ACHN (cell line): ENCODE measurements at regions not wholly inside any gene's neighbourhood (a gene's known extent, or its start where the extent isn't known, plus 50 kb on each side); places are given as distances from the start of the nearest gene placed in this dataset.
"Not testable (repeated sequence)": the region's sequence is repeated elsewhere in the genome, so short reads cannot be mapped to it uniquely, and the experiment has no call there.

Experiments
- DNase-seq: peaks from one replicate; pipeline ENCODE4 v3.0.0-alpha.2; 2015
- in situ Hi-C: cut with HindIII; loops from 2 replicates; pipeline ENCODE4 v1.10.0; 2017; ENCODE audit warnings: low sequenced_read_pairs, low pct_ligation_motif_present, low pct_unique_long_range_greater_than_20kb

DNA sequence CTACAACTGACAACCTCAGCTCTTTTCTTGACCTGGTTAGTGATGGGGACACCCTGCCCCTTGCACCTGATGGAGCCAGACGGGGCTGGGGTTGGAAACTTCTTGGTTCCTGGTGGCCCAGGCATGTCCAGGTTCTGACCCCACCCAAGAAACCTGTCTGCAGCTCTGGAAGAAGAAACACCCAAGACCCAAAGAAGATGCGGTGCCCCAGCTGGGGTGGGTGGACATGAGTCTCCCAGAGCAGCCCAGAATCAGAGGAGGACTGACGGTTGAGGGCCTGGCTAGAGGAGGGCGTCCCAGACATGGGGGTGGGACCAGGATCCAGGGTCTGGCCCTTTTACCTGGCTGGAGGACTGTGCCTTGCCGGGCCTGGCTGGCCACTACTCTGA, 202.4 kb downstream of the GLRX3 start:
- DNase-seq = no peak
- in situ Hi-C loops = no loop called here

DNA sequence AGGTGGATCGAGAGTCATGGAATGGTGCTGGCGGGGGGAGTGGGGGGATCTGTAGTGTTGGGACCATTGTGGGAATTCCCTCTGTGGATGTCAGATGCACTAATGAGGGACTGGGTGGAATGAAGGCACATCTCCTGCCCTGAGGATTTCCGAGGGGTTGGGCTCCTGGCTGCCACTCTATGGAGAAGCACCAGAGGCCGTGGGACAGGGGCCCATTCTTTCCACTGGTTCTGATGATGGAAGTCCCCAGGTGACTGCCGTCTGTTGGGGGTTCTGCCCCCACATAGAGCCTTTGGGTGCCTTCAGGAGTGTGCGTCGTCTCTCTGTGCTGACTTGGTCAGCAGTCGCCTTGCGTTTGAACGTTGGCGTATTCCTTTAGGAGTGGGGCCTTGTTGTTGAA, 202.9 kb downstream of the GLRX3 start:
- in situ Hi-C loops = no loop called here
- no peak for DNase-seq

DNA sequence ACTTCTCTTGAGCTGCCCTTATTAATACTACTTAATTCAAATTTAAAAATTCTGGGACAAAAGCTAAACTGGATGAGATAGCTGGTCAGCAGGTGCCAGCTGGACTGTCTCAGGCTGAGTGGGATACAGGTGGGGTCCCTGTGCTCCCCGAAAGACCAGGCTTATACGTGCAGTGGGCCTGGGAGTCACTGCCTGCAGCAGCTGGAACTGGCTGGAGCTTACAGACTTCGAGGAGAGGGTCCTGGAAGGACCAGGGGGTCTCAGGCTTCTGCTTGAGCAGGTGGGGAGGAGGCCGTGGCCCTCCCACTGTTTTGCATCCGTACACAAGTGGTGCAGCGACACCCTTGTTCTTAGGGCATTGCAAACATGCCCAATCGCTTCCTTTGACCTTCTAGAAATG, 203.7 kb downstream of the GLRX3 start:
- no peak for DNase-seq
- in situ Hi-C loops = no loop called here

DNA sequence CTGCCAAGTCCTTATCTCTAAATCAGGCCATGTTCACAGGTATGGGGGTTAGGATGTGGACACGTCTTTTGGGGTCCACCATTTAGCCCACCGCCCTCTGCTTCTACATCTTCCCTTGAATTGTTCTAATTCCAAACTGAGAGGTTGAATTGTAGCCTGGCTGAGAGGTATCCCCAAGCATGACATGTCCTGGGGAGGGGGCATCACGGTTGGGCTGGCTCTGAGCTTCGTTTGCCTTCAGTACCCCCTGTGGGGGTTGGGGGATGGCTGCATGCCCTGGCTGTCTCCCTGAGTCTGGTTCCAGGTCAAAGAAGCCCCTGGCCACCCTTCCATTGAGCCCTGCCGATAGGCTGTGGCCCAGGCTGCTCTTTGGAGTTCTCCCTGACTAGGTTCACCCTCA, 204.6 kb downstream of the GLRX3 start:
- in situ Hi-C loops = no loop called here

DNA sequence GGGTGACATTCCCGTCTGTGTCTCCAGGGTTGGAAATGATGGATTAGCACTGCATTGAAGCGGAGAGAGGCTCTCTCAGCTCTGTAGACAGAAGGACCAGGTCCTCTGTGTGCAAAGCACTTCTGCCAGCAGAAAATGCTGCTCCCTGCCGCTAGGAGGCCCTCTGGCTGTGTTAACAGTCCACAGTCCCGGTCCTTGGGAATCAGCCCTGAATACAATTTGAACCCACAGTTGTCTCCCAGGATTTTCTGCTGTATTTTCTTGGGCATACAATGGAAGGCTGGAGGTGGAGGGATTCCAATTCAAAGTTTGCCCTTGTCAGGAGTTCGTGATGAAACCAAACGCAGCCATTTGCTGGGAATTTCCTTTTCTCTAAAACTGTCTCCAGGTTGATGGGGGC, 205.2 kb downstream of the GLRX3 start:
- no peak for DNase-seq
- in situ Hi-C loops = no loop called here

More for the DNA sequence above, 204.6 kb downstream of the GLRX3 start:
- no peak for DNase-seq

DNA sequence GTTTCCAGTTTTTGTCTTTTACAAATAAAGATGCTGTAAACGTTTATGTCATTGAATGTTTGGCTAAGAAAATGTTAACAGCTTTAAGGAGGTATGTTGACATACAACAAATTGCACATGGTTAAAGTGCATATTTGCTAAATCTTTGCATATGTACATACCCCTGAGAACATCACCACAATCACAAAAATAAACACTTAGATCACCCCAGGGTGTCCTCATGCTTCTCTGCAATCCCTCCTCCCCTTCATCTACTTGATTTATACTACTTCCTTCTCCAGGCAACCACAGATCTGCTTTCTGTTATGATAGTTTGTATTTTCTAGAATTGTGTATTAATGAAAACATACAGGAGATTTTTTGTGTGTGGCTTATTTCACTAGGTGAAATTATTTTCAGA, 209.5 kb downstream of the GLRX3 start:
- in situ Hi-C loops = no loop called here
- no peak for DNase-seq

DNA sequence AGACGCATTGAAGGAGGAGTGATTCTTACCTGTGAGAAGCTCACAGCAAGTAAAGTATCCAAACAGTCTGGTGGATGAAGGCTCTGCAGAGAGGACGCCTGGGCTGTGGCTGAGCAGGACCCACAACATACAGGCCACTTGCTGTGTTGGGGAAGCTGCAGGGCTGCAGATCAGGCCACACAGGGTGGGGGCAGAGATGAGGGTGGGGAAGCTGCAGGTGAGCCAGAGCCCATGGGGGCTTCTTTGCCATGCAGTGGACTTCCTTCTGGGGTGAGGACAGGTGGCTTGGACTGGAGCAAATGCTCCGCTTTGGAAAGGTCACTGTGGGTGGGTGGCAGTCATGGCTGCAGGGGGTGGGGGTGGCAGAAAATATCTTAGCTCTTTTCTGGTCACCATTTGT, 214.8 kb downstream of the GLRX3 start:
- DNase-seq = no peak
- in situ Hi-C loops = no loop called here

DNA sequence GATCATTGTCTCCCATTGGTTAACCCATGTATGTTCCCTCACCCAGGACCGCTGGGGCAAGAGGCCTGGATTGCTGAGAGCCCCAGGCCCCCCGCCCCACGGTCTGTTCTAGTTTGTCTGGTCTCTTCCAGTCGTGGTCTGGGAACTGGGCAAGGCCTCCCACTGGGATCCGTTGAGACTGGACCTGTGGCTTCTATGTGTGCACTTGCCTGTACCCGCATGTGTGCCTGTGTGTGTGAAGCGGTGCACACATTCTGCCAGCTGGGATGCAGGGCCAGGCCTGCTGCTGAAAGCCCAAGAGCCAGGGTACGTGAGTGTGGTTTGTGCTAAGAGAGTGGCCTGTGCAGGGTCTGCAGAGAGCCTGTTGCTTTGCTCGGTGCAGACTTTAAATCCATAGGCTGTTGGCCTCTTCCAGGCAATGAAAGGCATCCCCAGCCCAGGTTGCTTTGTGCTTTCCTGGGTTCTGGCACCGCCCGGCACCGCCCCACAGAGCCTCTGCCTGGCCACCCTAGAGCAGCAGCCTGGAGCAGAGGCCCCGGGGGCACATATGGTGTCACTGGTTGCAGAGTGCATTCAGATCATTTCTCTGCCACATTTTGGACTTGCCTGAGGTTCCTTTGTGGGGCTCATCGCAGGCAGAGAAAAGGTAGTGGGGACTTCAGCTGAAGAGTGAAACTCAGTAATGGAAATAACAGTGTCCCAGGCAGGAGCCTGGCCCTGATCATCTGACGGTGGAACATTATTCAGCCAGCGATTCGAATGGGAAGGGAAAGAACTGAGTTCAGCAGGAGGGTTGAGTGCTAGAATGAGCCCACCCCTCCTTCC, 215.5 kb downstream of the GLRX3 start:
- in situ Hi-C loops = no loop called here
- DNase-seq = no peak

DNA sequence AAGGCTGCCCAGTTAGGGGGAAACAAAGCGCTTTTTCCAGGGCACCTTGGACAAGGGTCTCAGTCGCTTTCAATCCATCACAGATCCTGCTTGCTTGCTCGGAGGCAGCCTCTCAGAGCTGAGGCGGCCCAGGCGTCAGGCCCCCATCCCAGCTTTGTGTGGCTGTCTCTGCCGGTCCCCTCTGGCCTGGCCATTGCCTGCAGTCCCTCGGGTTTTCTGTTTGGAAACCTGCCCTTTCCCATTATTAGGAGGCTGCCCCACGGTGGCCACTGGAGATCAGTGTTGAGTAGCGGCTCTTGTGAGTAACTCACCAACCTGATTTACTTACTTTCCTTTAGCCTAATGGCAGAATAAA, 216.1 kb downstream of the GLRX3 start:
- in situ Hi-C loops = no loop called here
- DNase-seq = no peak

DNA sequence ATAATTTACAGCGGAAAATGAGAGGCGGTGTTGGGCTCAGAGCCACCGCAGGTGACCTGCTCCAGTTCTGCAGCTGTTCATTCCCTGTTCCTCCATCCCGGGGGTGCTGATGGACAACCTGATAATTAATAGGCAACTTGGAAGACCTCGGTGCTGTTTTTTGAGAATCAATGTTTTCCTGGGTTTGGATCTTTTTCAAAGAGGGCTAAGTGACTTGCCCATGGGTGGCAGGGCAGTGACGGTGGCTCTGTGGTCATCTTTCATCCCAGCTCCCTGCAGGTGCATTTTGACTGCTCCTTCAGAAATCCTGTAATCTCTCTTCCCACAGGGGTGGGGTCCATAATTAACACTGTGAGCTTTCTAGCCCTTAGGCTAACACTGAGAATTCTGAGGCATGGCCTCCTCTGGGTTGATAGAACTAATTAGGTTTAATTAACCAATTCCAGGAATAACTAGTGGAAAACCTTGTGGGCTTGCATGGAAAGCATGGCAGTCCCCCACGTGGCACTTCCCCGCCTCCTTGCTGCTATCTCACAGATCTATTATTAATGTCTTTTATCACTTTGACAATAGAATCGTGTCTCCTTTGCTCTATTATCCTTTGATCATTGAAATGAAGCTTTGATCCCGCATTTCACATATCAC, 217.9 kb downstream of the GLRX3 start:
- DNase-seq = no peak
- in situ Hi-C loops = no loop called here

DNA sequence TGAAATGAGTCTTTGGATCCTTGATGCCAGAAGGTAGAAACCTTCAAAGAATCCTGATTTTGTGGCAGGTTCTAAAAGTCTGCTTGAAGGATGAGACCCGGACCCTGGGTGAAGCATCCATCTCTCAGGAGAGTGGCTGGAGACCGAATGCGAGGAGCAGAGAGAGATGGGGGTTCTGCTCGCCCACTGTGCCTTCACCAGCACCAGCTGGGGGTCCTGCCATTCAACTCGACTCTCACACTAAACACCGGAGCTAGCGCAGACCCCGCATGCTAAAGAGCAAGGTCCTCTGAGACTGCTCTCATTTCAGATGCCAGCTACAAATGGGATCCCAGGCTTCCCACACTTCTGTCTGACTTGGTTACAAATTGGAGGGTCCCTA, 218.4 kb downstream of the GLRX3 start:
- in situ Hi-C loops = no loop called here
- DNase-seq = no peak

DNA sequence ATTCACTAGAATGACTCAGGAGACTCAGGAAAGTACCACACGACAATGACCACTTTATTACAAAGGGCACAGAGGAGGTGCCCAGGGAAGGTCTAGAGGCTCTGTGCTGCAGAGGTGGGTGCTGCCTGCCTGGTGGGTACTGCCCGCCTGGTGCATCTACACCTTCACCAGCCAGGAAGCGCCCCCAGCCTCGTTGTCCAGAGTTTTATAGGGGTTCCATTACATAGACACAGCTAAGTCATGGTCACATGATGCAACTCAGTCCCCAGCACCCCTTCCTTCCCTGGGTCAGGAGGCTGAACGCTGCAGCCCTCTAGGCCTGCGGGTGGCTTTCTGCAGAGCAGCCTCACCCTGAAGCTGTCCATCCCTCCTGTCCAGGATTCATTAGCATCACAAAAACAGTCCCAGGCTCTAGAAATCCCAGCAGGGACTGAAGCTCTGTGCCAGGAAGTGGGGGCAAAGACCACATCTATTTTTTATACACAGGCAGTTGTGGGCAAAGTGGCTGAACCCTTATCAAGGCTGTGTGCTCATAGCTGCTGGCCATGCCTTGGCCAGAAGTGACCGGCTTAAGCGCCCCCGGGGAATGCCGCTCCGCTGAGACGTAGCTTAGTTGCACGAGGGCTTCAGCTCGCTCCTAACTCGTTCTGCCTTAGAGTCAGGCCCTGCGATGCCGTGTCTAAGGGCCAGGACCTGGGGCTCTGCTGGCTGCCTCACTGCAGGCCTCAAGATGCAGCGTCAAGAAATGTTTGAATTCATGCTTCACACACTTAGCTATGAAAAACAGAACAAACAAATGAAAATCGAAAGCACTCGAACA, 219.0 kb downstream of the GLRX3 start:
- DNase-seq = no peak
- in situ Hi-C loops = no loop called here

DNA sequence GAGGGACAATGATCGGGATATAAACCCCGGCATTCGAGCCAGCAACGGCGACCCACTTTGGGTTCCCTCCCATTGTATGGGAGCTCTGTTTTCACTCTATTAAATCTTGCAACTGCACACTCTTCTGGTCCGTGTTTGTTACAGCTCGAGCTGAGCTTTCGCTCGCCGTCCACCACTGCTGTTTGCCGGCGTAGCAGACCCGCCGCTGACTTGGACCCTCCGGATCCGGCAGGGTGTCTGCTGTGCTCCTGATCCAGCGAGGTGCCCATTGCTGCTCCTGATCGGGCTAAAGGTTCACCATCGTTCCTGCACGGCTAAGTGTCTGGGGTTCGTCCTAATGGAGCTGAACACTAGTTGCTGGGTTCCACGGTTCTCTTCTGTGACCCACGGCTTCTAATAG, 220.2 kb downstream of the GLRX3 start:
- in situ Hi-C loops, DNase-seq: not testable (repeated sequence)

DNA sequence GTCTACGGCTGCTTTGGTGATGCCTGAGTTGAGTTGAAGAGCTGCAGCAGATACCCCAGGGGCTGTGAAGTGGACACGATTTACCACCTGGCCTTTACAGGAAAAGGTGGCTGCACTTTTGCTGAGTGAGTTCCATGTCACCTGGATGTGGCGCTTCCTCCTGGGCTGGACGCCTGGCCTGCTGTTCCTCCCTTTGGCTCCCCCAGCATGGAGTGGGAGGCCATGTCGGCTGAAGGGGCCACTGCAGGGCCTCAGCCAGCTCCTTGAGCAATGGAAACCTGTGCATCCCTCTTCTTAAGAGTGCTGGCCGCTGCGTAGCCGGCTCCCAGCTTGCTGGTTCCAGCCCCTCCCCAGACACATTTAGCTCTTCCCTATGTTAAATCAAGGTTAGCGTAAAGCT, 221.0 kb downstream of the GLRX3 start:
- in situ Hi-C loops = no loop called here
- no peak for DNase-seq

DNA sequence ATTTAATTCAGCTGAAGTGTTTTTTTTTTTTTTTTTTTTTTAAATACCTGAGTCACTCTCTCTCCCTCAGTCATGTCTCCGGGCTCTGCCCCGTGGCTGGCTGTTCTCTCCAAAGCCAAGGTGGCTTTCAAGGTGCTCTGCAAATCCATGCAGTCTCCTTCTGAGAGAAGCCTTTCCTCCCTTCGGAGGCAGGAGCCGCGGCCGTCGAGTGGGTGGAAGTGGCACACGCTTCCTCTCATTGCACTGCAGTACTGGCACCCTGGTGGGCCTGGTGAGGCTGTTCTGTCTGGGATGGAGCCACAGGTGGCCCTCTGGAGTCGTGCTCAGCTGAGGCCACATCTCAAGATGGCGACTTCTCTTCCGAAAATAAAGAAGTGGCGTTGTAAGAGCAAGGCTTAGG, 221.8 kb downstream of the GLRX3 start:
- DNase-seq = no peak
- in situ Hi-C loops = no loop called here

DNA sequence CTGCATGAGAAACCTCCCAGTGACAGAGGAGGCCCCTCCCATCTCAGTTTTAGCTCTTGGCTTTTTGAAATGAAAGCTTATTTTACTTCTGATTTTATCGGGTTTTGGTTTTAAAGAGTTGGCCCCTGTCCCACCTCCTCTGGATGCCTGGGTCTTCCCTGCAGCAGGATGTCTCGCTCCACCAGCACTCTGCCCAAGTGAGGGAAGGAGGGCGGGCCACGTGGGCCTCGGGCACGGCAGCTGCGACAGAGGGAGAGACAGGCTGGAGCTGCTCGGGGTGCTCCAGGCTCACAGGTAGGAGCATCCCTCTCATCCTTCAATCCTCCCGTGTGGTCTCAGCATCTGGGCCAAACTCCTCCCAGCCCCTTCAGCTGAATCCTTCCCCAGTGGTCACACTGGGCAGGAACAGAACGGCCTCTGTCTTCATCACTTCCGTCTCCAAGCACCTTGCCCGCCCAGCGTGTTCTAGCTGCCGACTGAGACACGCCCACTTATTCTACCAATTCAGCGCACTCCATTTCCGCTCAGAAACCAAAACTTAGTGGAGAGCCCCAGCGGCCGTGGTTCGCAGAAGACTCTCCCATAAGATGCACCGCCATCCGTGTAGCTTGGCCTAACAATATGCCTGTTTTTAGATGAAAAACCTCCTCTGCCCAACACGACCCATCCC, 222.9 kb downstream of the GLRX3 start:
- no peak for DNase-seq
- in situ Hi-C loops = no loop called here

DNA sequence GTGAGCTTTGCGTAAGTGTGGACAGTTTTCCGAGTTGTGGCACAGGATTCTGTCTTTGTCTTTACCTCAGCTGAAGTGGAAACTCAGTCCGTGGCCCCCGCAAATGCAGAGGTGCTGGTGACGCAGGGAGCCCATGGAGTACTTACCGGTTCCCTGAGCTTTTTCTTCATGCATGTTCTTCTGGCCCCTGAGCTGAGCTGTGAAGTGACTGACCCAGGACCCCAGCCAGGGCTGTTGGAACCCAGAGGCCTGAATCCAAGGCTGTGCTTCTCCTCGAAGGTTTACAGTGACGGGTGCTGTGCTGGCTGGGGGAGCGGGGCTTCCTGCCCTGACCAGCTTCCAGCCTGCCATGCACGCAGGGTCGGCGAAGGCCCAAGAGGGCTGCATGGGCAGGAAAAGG, 223.5 kb downstream of the GLRX3 start:
- no peak for DNase-seq
- in situ Hi-C loops = no loop called here

DNA sequence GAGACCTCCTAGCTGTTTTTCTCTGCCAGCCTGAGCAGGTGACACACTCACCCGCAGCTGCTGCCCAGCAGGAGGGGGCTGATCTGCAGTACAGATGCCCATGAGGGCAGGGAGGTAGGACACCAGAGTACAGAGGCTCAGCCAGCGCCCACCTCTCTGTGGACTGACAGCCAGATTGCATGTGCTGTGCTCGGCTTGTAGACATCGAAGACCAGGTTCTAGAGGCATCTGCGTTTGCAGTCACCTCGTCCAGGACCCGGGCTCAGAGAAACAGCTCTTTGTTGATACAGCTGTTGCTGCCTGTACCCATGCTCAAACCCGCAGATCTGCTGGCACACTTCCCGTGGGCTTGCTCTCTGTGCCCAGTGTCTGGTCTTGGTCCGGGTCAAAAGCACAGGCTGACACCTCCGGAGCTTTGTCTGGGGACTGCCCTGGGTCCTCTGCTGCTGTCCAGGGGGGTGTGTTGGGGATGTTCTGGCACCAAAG, 224.7 kb downstream of the GLRX3 start:
- no peak for DNase-seq
- in situ Hi-C loops = no loop called here
